ENCODE measurements at regions not wholly inside any gene's neighbourhood (a gene's known extent, or its start where the extent isn't known, plus 50 kb on each side); places are given as distances from the start of the nearest gene placed in this dataset.

- TF ChIP-seq HOXD13 (CRISPR knock-in tag; IDR thresholded peaks at IDR 0.05; ENCODE audit: borderline replicate concordance) (no peak), CTCF (tag by site-specific recombination; IDR thresholded peaks at IDR 0.05) (no peak), REST (tag by site-specific recombination; IDR thresholded peaks at IDR 0.05) (no peak), ZNF362 (tag by site-specific recombination; IDR thresholded peaks at IDR 0.05) (no peak), ZBTB44 (tag by site-specific recombination; IDR thresholded peaks at IDR 0.05) (no peak), GLI2 (tag by site-specific recombination; IDR thresholded peaks at IDR 0.05; ENCODE audit: borderline replicate concordance, low read depth) (no peak), ZNF513 (tag by site-specific recombination; IDR thresholded peaks at IDR 0.05) (no peak), ZNF629 (tag by site-specific recombination; IDR thresholded peaks at IDR 0.05) (no peak), MYNN (tag by site-specific recombination; IDR thresholded peaks at IDR 0.05; ENCODE audit: borderline replicate concordance) (no peak), TCF7L2 (IDR thresholded peaks at IDR 0.05; ENCODE audit: borderline replicate concordance, low read depth, low read length) (no peak), ZSCAN5A (tag by site-specific recombination; IDR thresholded peaks at IDR 0.05) (no peak), ZNF600 (tag by site-specific recombination; IDR thresholded peaks at IDR 0.05) (no peak)
Observed at GRCh38 chr10:64306729-64307327, 785.6 kb downstream of the REEP3 start.
